Right atrium auricular region (tissue), 2 donors: ENCODE measurements at regions not wholly inside any gene's neighbourhood (a gene's known extent, or its start where the extent isn't known, plus 50 kb on each side); places are given as distances from the start of the nearest gene placed in this dataset.

Source experiments
- DNase-seq: peaks from one replicate; pipeline ENCODE4 v3.0.0-alpha.2; 2019; ENCODE audit warnings: low spot score
- H3K27ac ChIP-seq, 2 donors: fragments of 200-600 bp; sonication (generic); 1 replicate in 1 of 2; 2 replicates in 1 of 2; pipeline ENCODE4 v1.5.1; 2016 to 2019
- H3K27me3 ChIP-seq, 2 donors: fragments of 200-600 bp; sonication (generic); one replicate each; pipeline versions ENCODE4 v1.5.1 to v1.6.0; 2017 to 2019
- H3K36me3 ChIP-seq: fragments of 200-600 bp; sonication (generic); one replicate; pipeline ENCODE4 v1.5.1; 2016
- H3K4me1 ChIP-seq, 2 donors: fragments of 200-600 bp; sonication (generic); one replicate each; pipeline versions ENCODE4 v1.5.1 to v1.6.0; 2017 to 2019
- H3K4me3 ChIP-seq, 2 donors: fragments of 200-600 bp; sonication (generic); 1 replicate in 1 of 2; 2 replicates in 1 of 2; pipeline ENCODE4 v1.5.1; 2017 to 2019; ENCODE audit warnings: mild to moderate bottlenecking in 1 of 2, moderate library complexity in 1 of 2
- H3K9me3 ChIP-seq, 2 donors: fragments of 200-600 bp; sonication (generic); one replicate each; pipeline ENCODE4 v1.5.1; 2019
- TF ChIP-seq, protein P1 (sequence below), 2 donors: fragments of 200-600 bp; sonication (generic); IDR thresholded peaks; one replicate each; pipeline ENCODE4 v1.5.1; 2019; ENCODE audit warnings: antibody characterized with exemption in 2 of 2

GRCh38 chr4:126475730-126476129 lies 1157.0 kb upstream of the INTU start:
- H3K4me3 ChIP-seq, result no peak overlapping the region
- H3K27ac ChIP-seq, result no peak overlapping the region
- no peaks in the 10 kb centered on the region for H3K27me3 ChIP-seq
- DNase-seq, result no peak
- peaks cover 0 to 9% of the 10 kb centered on the region in 2 donors for H3K9me3 ChIP-seq
- H3K36me3 ChIP-seq, result no peaks in the 10 kb centered on the region
- TF ChIP-seq, protein P1, sequence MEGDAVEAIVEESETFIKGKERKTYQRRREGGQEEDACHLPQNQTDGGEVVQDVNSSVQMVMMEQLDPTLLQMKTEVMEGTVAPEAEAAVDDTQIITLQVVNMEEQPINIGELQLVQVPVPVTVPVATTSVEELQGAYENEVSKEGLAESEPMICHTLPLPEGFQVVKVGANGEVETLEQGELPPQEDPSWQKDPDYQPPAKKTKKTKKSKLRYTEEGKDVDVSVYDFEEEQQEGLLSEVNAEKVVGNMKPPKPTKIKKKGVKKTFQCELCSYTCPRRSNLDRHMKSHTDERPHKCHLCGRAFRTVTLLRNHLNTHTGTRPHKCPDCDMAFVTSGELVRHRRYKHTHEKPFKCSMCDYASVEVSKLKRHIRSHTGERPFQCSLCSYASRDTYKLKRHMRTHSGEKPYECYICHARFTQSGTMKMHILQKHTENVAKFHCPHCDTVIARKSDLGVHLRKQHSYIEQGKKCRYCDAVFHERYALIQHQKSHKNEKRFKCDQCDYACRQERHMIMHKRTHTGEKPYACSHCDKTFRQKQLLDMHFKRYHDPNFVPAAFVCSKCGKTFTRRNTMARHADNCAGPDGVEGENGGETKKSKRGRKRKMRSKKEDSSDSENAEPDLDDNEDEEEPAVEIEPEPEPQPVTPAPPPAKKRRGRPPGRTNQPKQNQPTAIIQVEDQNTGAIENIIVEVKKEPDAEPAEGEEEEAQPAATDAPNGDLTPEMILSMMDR (IDR thresholded peaks at IDR 0.05), result no peak
- H3K4me1 ChIP-seq, result no peaks in the 10 kb centered on the region

DNA sequence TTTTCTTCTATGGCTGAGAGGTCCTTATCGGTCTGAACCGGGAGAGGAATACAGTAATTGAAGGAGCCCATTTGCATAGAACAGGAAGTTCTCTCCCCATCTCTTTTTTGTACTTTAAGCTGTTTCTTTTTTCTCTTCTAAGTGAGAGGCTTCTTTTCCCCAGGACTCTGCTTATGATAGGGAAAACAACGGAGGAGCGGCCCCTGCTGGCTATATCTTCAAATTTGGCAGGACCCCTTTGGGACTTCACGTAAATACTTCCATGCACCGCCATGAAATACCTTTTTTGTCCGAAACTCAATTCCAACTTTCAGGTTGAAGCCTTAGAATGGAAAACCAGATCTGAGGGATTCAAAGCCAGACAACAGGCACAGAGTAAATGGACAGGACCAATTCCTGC lies 1153.0 kb upstream of the INTU start:
- no peaks in the 10 kb centered on the region for H3K27me3 ChIP-seq

GRCh38 chr4:126482311-126482710 lies 1150.4 kb upstream of the INTU start:
- H3K27me3 ChIP-seq, result no peaks in the 10 kb centered on the region
- DNase-seq, result no peak
- TF ChIP-seq, protein P1 (IDR thresholded peaks at IDR 0.05), result no peak
- H3K27ac ChIP-seq, result no peak overlapping the region
- H3K9me3 ChIP-seq, result no peaks in the 10 kb centered on the region
- H3K4me3 ChIP-seq, result no peak overlapping the region
- no peaks in the 10 kb centered on the region for H3K4me1 ChIP-seq
- H3K36me3 ChIP-seq, result no peaks in the 10 kb centered on the region

More for the DNA sequence above, 1153.0 kb upstream of the INTU start:
- Histone ChIP-seq H3K27ac (no peak overlapping the region), H3K4me1 (no peaks in the 10 kb centered on the region), H3K4me3 (no peak overlapping the region), H3K36me3 (no peaks in the 10 kb centered on the region), H3K9me3 (peaks cover 0 to 9% of the 10 kb centered on the region in 2 donors)
- DNase-seq, result no peak
- TF ChIP-seq, protein P1 (IDR thresholded peaks at IDR 0.05), result no peak

DNA sequence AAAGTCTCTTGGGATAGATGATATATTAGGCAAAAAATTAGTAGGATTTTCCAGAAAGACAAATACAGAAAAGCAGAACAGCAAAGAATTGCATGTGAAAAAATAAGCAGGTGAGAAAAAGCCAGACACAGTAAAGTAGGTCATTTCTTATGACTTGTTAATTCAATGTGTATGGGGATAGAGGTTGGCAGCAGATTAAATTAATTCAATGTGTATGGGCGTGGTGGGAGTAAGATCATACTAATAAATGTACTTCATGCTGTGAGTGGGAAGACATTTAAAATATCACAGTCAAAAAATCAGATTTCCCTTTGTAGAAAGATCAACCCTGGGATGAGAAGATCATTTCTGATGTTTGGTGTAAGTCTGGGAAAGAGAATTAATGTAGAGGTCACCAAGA lies 1146.4 kb upstream of the INTU start:
- H3K9me3 ChIP-seq, result no peaks in the 10 kb centered on the region
- no peaks in the 10 kb centered on the region for H3K27me3 ChIP-seq
- no peak overlapping the region for H3K27ac ChIP-seq
- no peaks in the 10 kb centered on the region for H3K4me1 ChIP-seq
- no peak overlapping the region for H3K4me3 ChIP-seq
- no peak for DNase-seq
- no peaks in the 10 kb centered on the region for H3K36me3 ChIP-seq
- TF ChIP-seq, protein P1 (IDR thresholded peaks at IDR 0.05), result no peak

- Histone ChIP-seq H3K4me3 (no peak overlapping the region), H3K9me3 (no peaks in the 10 kb centered on the region), H3K27me3 (no peaks in the 10 kb centered on the region), H3K4me1 (no peaks in the 10 kb centered on the region), H3K27ac (no peak overlapping the region), H3K36me3 (no peaks in the 10 kb centered on the region)
- TF ChIP-seq, protein P1 (IDR thresholded peaks at IDR 0.05), result no peak
- DNase-seq, result no peak
Observed at GRCh38 chr4:126489826-126490463, 1142.8 kb upstream of the INTU start.

GRCh38 chr4:126495163-126495752 lies 1137.5 kb upstream of the INTU start:
- Histone ChIP-seq H3K9me3 (no peaks in the 10 kb centered on the region), H3K4me1 (no peaks in the 10 kb centered on the region), H3K27ac (no peak overlapping the region), H3K27me3 (no peaks in the 10 kb centered on the region), H3K4me3 (no peak overlapping the region), H3K36me3 (no peaks in the 10 kb centered on the region)
- no peak for DNase-seq
- TF ChIP-seq, protein P1 (IDR thresholded peaks at IDR 0.05), result no peak
